ENCODE measurements at regions not wholly inside any gene's neighbourhood (a gene's known extent, or its start where the extent isn't known, plus 50 kb on each side); places are given as distances from the start of the nearest gene placed in this dataset.

- TF ChIP-seq ZNF462 (CRISPR knock-in tag; IDR thresholded peaks at IDR 0.05), result no peak
- no peak for TF ChIP-seq ZNF331 (CRISPR knock-in tag; IDR thresholded peaks at IDR 0.05; ENCODE audit: low read depth)
Measured at GRCh38 chr4:175540151-175540550, 271.9 kb downstream of the GPM6A start (continued).

GRCh38 chr4:175540732-175541131 is 271.3 kb downstream of the GPM6A start:
- no peaks in the 10 kb centered on the region for H3K36me3 ChIP-seq (ENCODE audit: insufficient read depth)
- H3K9me3 Mint-ChIP-seq, result peaks cover 5% of the 10 kb centered on the region; the same call in 1 of the 3 replicates
- no peak; a peak in 1 of 4 replicates for TF ChIP-seq CTCF (conservative IDR thresholded peaks at IDR 0.05; ENCODE audit: low read depth in 2 of 2)
- no peak for TF ChIP-seq CREB1 (CRISPR knock-in tag; IDR thresholded peaks at IDR 0.05; ENCODE audit: low read depth)
- no peak for TF ChIP-seq ZNF331 (CRISPR knock-in tag; IDR thresholded peaks at IDR 0.05; ENCODE audit: low read depth)
- TF ChIP-seq POLR2AphosphoS5 (IDR thresholded peaks at IDR 0.05; ENCODE audit: low read depth), result no peak
- no peak for TF ChIP-seq ZNF462 (CRISPR knock-in tag; IDR thresholded peaks at IDR 0.05)
- no peak for TF ChIP-seq NANOG (IDR thresholded peaks at IDR 0.05; ENCODE audit: borderline replicate concordance)
- TF ChIP-seq JUNB (IDR thresholded peaks at IDR 0.05; ENCODE audit: unreplicated experiment), result no peak
- TF ChIP-seq STAT1 (IDR thresholded peaks at IDR 0.05; ENCODE audit: unreplicated experiment), result no peak
- TF ChIP-seq ZNF114 (CRISPR knock-in tag; IDR thresholded peaks at IDR 0.05), result no peak

More at GRCh38 chr4:175540732-175541131, 271.3 kb downstream of the GPM6A start:
- no peaks in the 10 kb centered on the region for H3K4me1 ChIP-seq (ENCODE audit: insufficient read depth)
- no peaks in the 10 kb centered on the region for H3K4me1 Mint-ChIP-seq
- H3K27me3 ChIP-seq (ENCODE audit: insufficient read depth), result no peaks in the 10 kb centered on the region
- H3F3A ChIP-seq (replicated peaks; ENCODE audit: low read depth), result no peaks in the 10 kb centered on the region
- H3K36me3 Mint-ChIP-seq (ENCODE audit: low read depth), result 0 out of 3 replicates have a peak, but pooled peaks cover 3% of the 10 kb centered on the region
- H3K79me2 ChIP-seq (replicated peaks; ENCODE audit: insufficient read depth), result no peaks in the 10 kb centered on the region
- H3K27ac ChIP-seq (ENCODE audit: low read depth), result no peak overlapping the region
- H3K4me2 ChIP-seq, result no peak overlapping the region
- H3K27me3 Mint-ChIP-seq (ENCODE audit: insufficient read depth, low read depth, poor library complexity), result no peaks in the 10 kb centered on the region
- H2AFZ ChIP-seq, result no peak overlapping the region
- ATAC-seq, result no peak
- DNase-seq (ENCODE audit: low spot score), result no peak
- no peaks in the 10 kb centered on the region for H3K9me2 ChIP-seq (ENCODE audit: insufficient read depth)
- H4K20me1 ChIP-seq (replicated peaks; ENCODE audit: insufficient read depth), result no peaks in the 10 kb centered on the region
- no peak overlapping the region for H3K4me3 ChIP-seq
- H3K4me3 Mint-ChIP-seq, result no peak overlapping the region
- no peak overlapping the region for H3K27ac Mint-ChIP-seq

Measured in GM23338 (cell line).